ENCODE measurements at regions not wholly inside any gene's neighbourhood (a gene's known extent, or its start where the extent isn't known, plus 50 kb on each side); places are given as distances from the start of the nearest gene placed in this dataset.

GRCh38 chr12:125451408-125451807 is 386.2 kb downstream of the AACS start:
- H3K27ac Mint-ChIP-seq, result no peak overlapping the region
- ChIA-PET CTCF (no interaction called here), POLR2A (no interaction called here)
- peaks cover 31% of the 10 kb centered on the region for H3K9me3 Mint-ChIP-seq
- peaks cover 16% of the 10 kb centered on the region for H3K36me3 Mint-ChIP-seq
- no peak for TF ChIP-seq ZNF425 (CRISPR knock-in tag; conservative IDR thresholded peaks at IDR 0.05)
- H3K27me3 Mint-ChIP-seq (ENCODE audit: low read depth), result no peaks in the 10 kb centered on the region; the same call in 1 of the 2 replicates
- no peak for DNase-seq (ENCODE audit: low spot score)
- ATAC-seq, result no peak
- H3K4me3 Mint-ChIP-seq, result no peak overlapping the region
- H3K4me1 Mint-ChIP-seq, result peaks cover 15% of the 10 kb centered on the region

- H3K27me3 Mint-ChIP-seq (ENCODE audit: low read depth), result no peaks in the 10 kb centered on the region; the same call in 1 of the 2 replicates
- peaks cover 9% of the 10 kb centered on the region; the same call in 1 of the 2 replicates for H3K36me3 Mint-ChIP-seq
- peaks cover 23% of the 10 kb centered on the region for H3K9me3 Mint-ChIP-seq
- H3K4me3 Mint-ChIP-seq, result no peak overlapping the region
- no peak for ATAC-seq
- DNase-seq (ENCODE audit: low spot score), result no peak
- H3K4me1 Mint-ChIP-seq, result peaks cover 21% of the 10 kb centered on the region
- CTCF ChIA-PET, result no interaction called here
- TF ChIP-seq ATF1 (CRISPR knock-in tag; IDR thresholded peaks at IDR 0.05) (no peak), TCF7 (CRISPR knock-in tag; IDR thresholded peaks at IDR 0.05; ENCODE audit: low read depth) (no peak), MYBL2 (CRISPR knock-in tag; IDR thresholded peaks at IDR 0.05) (no peak), CDX4 (CRISPR knock-in tag; IDR thresholded peaks at IDR 0.05; ENCODE audit: borderline replicate concordance) (no peak), ZNF396 (CRISPR knock-in tag; IDR thresholded peaks at IDR 0.05; ENCODE audit: borderline replicate concordance) (no peak)
- POLR2A ChIA-PET, result no interaction called here
- H3K27ac Mint-ChIP-seq, result no peak overlapping the region
These were observed 388.5 kb downstream of the AACS start for GRCh38 chr12:125453751-125454150.

- Mint-ChIP-seq H3K9me3 (peaks cover 21% of the 10 kb centered on the region), H3K36me3 (peaks cover 7% of the 10 kb centered on the region), H3K4me3 (no peak overlapping the region), H3K27me3 (ENCODE audit: low read depth) (no peaks in the 10 kb centered on the region; the same call in 1 of the 2 replicates), H3K27ac (no peak overlapping the region), H3K4me1 (peaks cover 21% of the 10 kb centered on the region)
- ChIA-PET POLR2A (interaction anchor here (0.7 kb wide), 1 partner anchor 183 kb away, joined by 4 read pairs; no protein-coding TSS in a partner anchor), CTCF (no interaction called here)
- ATAC-seq (no peak), DNase-seq (ENCODE audit: low spot score) (no peak)
- TF ChIP-seq JAZF1 (CRISPR knock-in tag; IDR thresholded peaks at IDR 0.05), result no peak
- TF ChIP-seq KAT7 (CRISPR knock-in tag; IDR thresholded peaks at IDR 0.05; ENCODE audit: borderline replicate concordance), result no peak
- TF ChIP-seq ARID4B (CRISPR knock-in tag; IDR thresholded peaks at IDR 0.05; ENCODE audit: borderline replicate concordance), result no peak
- no peak for TF ChIP-seq FOXP4 (CRISPR knock-in tag; IDR thresholded peaks at IDR 0.05)
- no peak for TF ChIP-seq GRHL2 (CRISPR knock-in tag; IDR thresholded peaks at IDR 0.05; ENCODE audit: insufficient replicate concordance, severe bottlenecking)
- TF ChIP-seq ELF4 (CRISPR knock-in tag; IDR thresholded peaks at IDR 0.05; ENCODE audit: low read depth), result no peak
- no peak for TF ChIP-seq CTCF (IDR thresholded peaks at IDR 0.05)
- no peak for TF ChIP-seq TCF7 (CRISPR knock-in tag; IDR thresholded peaks at IDR 0.05; ENCODE audit: low read depth)
- no peak for TF ChIP-seq CREB1 (CRISPR knock-in tag; IDR thresholded peaks at IDR 0.05)
- no peak for TF ChIP-seq ATF3 (CRISPR knock-in tag; conservative IDR thresholded peaks at IDR 0.05)
- no peak for TF ChIP-seq ZNF263 (CRISPR knock-in tag; IDR thresholded peaks at IDR 0.05; ENCODE audit: low read depth)
- TF ChIP-seq FOXK1 (CRISPR knock-in tag; IDR thresholded peaks at IDR 0.05), result no peak
- no peak for TF ChIP-seq USF1 (CRISPR knock-in tag; IDR thresholded peaks at IDR 0.05)
- no peak for TF ChIP-seq NR3C1 (CRISPR knock-in tag; conservative IDR thresholded peaks at IDR 0.05; ENCODE audit: low read depth)
- TF ChIP-seq TEAD4 (CRISPR knock-in tag; IDR thresholded peaks at IDR 0.05), result no peak
These were observed 389.1 kb downstream of the AACS start for GRCh38 chr12:125454291-125454690.
